GM18873 (cell line): ENCODE measurements at regions not wholly inside any gene's neighbourhood (a gene's known extent, or its start where the extent isn't known, plus 50 kb on each side); places are given as distances from the start of the nearest gene placed in this dataset.
"Not testable (repeated sequence)": the region's sequence is repeated elsewhere in the genome, so short reads cannot be mapped to it uniquely, and the experiment has no call there.

Source experiments
- ATAC-seq: cut with Tn5 transposase; IDR thresholded peaks from one replicate; pipeline ENCODE4 v1.9.1; 2021; ENCODE audit warnings: mild to moderate bottlenecking, moderate library complexity, moderate number of reproducible peaks; ENCODE audit not compliant: unreplicated experiment, low FRiP score

- ATAC-seq: no peak
These were observed 1359.4 kb downstream of the SLITRK1 start for GRCh38 chr13:82522872-82523271.

GRCh38 chr13:82506805-82507414 is 1375.4 kb downstream of the SLITRK1 start:
- no peak for ATAC-seq

DNA sequence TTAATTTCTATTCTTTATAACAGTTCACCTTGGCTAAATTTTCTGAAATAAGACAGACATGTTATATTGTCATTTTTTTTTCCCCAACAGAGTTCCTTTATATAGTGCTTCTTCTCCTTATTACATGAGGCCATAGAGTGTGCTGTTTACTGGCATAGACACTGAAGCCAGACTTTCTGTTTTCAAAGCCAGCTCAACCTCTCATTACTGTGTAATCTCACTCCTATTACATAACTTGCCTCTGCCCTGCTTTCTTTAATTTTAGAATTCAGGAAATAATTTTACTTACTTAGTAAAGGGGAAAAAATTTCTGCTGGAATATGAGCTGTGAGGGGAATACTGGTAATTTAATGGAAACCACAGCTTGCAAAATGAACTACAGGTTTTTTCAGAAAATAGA is 1380.4 kb downstream of the SLITRK1 start:
- ATAC-seq: no peak

GRCh38 chr13:82480415-82480814 is 1401.9 kb downstream of the SLITRK1 start:
- no peak for ATAC-seq

- no peak for ATAC-seq
These were observed 1404.8 kb downstream of the SLITRK1 start for GRCh38 chr13:82477436-82477835.

GRCh38 chr13:82467626-82468025 is 1414.6 kb downstream of the SLITRK1 start:
- ATAC-seq: no peak

GRCh38 chr13:82459575-82459974 is 1422.7 kb downstream of the SLITRK1 start:
- ATAC-seq: not testable (repeated sequence)

DNA sequence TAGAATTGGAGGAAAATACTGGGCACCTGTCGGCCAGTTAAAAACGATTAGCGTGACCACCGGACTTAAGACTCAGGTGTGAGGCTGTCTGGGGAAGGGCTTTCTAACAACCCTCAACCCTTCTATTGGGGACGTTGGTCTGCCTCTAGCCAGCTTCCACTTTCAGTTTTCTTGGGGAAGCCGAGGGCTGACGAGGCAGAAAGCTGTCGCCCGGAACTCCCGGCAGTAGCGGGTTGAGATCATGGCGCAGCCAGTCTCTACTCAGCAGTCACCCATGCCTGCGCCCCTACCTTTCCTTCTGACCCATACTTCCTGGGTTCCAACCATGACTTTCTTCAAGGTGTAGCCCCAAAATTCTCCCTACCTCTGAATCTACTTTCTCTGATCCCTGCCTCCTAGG is 1424.1 kb downstream of the SLITRK1 start:
- ATAC-seq: no peak

GRCh38 chr13:82457548-82457947 is 1424.7 kb downstream of the SLITRK1 start:
- not testable (repeated sequence) for ATAC-seq

DNA sequence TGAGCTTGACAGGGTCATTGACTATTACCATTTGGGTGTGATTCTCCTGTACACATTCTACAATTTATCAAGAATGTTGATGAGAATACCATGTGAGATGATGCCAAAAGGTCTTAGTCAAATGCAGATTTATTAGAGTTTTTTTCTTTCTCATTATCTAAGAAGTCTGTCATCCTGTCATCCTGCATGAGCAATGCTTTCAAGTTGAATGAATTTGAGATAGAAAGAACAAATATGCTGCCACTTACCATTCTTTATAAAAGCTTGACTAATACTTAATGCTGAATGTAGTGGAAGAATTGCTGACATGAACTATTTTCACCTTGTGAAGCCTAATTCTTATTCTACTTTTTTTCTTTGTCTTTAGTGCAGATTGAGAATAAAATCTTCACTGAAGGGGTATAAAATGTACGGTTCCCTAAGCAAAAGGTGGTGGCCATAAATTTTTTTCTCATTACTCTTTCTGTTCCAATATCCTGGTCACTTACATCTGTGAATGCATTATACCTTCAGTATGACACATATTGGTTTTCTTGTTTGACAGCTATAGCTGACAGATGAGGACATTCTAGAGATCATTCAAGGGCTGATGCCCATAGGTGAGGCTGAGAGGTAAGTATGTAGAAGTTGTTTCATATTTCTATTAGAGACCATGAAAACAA is 1434.7 kb downstream of the SLITRK1 start:
- ATAC-seq: no peak

DNA sequence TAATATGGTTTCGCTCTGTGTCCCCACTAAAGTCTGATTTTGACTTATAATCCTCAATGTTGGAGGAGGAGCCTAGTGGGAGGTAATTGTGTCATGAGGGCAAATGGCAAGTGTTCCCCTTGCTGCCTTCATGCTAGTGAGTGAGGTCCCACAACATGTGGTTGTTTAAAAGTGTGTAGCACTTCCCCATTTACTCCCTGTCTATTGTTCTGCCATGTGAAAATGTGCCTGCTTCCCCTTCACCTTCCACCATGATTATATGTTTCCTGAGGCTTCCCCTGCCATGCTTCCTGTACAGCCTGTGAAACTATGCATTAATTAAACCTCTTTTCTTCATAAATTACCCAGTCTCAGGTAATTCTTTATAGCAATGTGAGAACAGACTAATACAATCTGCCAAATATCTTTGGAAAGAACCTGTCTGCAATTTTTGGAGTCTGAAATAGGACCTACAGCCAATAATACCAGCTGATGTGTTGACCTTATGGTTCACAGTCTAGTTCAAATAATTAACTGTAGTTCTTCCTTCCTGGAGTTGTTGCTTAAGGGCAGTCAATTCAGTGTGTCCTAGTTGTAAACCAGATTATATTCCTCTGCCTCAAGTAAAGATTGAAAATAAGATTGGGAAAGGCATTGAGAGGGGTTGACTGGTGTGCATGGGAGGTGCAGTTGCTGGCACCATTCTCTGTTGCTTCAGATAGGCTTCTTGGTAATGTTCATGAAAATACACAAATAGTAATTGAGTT is 1442.9 kb downstream of the SLITRK1 start:
- ATAC-seq: no peak

DNA sequence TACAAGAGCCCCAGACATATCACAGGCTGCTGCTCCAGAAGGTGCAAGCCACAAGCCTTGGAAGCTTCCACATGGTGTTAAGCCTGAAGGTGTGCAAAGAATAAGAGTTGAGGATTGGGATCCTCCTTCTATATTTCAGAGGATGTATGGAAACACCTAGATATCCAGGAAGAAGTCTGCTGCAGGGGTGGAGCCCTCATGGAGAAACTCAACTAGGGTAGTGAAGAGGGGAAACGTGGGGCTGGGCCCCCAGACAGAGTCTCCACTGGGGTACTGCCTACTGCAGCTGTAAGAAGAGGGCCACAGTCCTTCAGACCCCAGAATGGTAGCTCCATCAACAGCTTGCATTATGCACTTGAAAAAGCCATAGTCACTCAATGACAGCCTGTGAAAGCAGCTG is 1444.0 kb downstream of the SLITRK1 start:
- ATAC-seq: no peak

DNA sequence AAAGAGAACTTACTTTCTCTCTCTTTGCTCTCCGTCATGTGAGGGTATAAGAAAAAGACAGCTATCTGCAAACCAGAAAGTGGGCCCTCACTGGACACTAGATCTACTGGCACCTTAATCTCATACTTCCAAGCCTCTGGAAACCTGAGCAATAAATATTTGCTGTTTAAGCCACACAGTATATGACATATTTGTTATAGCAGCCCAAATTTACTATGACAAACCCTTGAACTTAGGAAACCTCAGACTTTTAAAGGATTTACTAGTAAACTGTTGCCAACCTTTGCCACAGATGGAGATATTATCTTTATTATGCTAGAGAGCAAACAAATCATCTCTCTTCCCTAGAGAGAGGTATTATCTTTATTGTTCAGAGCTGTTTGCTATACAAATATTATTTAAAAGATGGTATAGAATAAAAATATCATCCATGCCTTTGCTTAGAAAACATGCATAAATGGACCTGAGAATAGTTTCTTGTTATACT is 1446.1 kb downstream of the SLITRK1 start:
- no peak for ATAC-seq

DNA sequence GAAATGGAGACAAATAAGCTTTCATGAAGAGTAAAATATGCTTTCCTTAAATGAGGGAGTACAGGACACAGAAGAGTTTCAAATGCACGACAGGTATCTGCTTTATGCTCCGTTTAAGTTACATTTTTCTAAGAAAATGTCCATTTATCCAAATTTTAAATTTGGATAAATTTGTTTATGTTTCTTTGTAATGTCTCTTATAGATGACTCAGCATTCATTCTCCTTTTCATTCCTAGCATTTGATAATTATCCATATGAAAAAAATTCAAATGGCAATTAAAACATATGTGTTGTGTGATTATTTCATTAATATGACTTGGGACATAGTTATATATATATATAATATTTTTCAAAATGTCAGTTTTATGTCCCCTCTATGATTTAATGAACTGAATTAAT is 1449.3 kb downstream of the SLITRK1 start:
- no peak for ATAC-seq

DNA sequence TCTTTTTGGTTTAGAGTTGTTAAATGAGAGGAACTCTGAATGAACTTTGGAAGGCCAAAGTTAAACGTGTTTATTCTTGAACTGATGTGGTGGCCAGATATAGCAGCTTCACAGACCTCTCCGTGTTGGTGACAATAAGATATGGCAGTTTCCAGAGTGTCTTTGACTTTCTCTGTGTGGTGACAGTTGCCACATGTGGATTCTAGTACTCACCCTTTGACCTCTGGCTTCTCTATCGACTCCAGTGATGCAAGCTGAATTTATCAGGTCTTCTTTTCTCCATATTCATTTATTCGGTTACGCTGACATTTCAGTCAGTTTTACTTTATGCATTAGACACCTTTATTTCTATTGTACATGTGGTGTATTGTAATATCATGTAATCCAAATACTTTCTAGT is 1469.5 kb downstream of the SLITRK1 start:
- no peak for ATAC-seq

DNA sequence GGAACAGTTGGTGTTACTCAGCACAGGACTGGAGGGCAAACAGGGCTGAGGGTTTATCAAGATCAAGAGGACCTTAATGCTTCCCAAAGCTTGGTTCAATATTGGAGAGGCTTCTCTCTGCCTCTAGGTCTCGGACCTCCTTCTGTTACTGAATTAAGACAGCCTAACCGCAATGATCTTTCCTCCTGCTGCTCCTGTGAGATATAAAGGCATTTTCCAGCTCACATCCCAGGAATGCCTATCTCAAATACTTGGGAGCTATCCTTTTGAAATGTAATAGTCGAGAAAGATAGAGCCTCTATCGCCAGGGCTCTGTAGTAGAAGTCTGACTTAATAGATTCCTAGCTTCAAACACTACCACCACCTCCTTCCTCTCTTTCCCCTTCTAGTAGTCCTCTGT is 1475.0 kb downstream of the SLITRK1 start:
- ATAC-seq: no peak

DNA sequence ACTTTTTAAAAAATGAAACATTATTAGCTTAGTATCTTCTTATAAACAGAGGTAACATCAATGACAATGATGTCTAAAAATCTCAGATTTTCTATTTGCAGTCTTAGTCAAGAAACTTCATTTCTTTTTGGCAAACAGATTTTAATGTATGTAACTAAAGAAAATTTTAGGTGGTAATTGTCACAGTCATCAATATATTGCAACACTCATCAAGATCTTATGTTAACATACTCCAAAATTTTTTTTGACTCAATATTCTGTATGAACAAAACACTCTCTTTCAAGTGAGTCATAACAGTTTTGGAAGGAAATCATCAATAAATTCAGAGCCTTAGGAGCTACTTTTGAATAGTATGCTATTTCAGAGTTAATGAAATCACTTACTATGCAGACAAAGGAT is 1507.6 kb downstream of the SLITRK1 start:
- no peak for ATAC-seq

DNA sequence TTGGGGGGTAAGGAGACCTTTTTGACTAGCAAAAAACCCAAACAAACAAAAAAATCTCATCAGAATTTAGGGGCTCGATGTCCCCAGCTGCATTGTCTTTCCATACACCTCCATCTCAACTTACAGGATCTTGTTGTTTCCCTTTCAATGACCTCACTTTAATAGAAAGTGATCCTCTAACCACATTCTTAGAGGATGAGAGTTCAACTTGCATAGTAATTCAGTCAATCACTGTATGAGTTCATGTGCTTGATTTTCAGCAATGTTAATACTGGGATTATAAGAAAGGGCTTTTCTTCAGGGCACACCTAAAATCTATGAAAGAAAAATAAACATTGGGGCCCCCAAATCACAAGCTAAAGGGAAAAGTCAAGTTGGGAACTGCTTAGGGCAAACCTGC is 1512.0 kb downstream of the SLITRK1 start:
- no peak for ATAC-seq

DNA sequence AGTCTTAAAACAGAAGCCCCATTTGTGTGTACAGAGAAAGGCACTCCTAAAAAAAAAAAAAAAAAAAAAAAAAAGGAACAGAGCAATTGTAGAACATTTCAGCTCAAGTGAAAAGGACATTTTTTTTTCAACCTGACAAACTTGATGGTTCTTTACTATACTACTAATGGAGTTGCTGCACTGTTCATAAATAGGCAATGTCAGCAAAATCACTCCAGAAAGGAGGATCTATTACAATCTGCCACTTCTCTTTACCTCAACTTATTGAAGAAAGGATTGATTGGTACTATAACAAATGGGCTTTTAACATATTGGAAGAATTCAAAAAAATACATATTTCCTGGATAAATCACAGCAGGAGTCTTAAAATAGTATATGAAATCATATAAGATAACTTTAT is 1517.7 kb downstream of the SLITRK1 start:
- ATAC-seq: no peak

DNA sequence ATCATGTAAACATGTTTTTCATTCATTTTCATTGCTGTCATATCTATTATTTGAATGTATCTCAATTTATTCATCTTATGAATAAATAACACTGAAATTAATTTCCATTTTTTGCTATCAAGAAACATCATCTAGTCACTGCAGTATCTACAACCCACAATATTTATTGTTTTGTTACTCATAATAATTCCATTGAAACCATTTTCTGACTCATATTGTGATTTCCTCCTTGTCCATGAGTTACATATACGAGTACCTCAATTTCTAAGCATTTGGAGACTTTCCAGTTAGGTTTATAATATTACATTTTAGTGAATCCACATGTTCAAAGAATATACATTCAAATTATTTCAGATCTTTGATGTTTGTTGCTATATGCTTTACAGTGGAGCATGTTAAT is 1524.0 kb downstream of the SLITRK1 start:
- ATAC-seq: no peak

- ATAC-seq: no peak
These were observed 1525.4 kb downstream of the SLITRK1 start for GRCh38 chr13:82356667-82357410.
